AG09309 (cell line): ENCODE measurements at regions not wholly inside any gene's neighbourhood (a gene's known extent, or its start where the extent isn't known, plus 50 kb on each side); places are given as distances from the start of the nearest gene placed in this dataset.
A peak's percentile ranks its signal among the peaks of the same experiment; 100 is the strongest.

Experiments used
- DNase-seq: peaks from one replicate; pipeline ENCODE4 v3.0.0-alpha.2; 2010; ENCODE audit warnings: low read depth
- H3K4me3 ChIP-seq: 2 replicates; pipeline ENCODE4 v1.5.1; 2011; ENCODE audit warnings: mild to moderate bottlenecking, low read depth, low read length, moderate library complexity; ENCODE audit not compliant: control insufficient read depth
- TF ChIP-seq, protein P1 (sequence below): IDR thresholded peaks from 2 replicates; pipeline ENCODE4 v1.5.1; 2011; ENCODE audit warnings: mild to moderate bottlenecking, low read depth, low read length, inconsistent platforms; ENCODE audit not compliant: insufficient read depth, control insufficient read depth; ENCODE audit errors: missing control alignments

DNA sequence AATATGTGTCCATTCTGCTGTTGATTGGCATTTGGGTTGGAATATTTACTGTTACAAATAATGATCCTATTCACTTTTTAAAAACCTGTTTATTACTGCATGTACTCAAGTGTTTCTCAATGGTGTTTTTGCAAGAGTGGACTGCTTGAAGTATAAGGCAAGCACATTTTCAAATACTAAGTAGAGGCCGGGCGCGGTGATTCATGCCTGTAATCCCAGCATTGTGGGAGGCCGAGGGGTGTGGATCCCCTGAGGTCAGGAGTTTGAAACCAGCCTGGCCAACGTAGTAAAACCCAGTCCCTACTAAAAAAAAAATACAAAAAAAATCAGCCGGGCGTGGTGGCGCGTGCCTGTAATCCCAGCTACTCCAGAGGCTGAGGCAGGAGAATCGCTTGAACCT lies 276.9 kb upstream of the ADGRL4 start:
- TF ChIP-seq, protein P1, sequence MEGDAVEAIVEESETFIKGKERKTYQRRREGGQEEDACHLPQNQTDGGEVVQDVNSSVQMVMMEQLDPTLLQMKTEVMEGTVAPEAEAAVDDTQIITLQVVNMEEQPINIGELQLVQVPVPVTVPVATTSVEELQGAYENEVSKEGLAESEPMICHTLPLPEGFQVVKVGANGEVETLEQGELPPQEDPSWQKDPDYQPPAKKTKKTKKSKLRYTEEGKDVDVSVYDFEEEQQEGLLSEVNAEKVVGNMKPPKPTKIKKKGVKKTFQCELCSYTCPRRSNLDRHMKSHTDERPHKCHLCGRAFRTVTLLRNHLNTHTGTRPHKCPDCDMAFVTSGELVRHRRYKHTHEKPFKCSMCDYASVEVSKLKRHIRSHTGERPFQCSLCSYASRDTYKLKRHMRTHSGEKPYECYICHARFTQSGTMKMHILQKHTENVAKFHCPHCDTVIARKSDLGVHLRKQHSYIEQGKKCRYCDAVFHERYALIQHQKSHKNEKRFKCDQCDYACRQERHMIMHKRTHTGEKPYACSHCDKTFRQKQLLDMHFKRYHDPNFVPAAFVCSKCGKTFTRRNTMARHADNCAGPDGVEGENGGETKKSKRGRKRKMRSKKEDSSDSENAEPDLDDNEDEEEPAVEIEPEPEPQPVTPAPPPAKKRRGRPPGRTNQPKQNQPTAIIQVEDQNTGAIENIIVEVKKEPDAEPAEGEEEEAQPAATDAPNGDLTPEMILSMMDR, result no peak
- no peak for DNase-seq

GRCh38 chr1:79281442-79281841 lies 274.9 kb upstream of the ADGRL4 start:
- no peak overlapping the region for H3K4me3 ChIP-seq
- TF ChIP-seq, protein P1, result no peak
- no peak for DNase-seq

More for the DNA sequence above, 276.9 kb upstream of the ADGRL4 start:
- H3K4me3 ChIP-seq, result no peak overlapping the region

- no peak overlapping the region for H3K4me3 ChIP-seq
- TF ChIP-seq, protein P1, result no peak
- DNase-seq, result no peak
These were observed 265.2 kb upstream of the ADGRL4 start for GRCh38 chr1:79271759-79272158.

DNA sequence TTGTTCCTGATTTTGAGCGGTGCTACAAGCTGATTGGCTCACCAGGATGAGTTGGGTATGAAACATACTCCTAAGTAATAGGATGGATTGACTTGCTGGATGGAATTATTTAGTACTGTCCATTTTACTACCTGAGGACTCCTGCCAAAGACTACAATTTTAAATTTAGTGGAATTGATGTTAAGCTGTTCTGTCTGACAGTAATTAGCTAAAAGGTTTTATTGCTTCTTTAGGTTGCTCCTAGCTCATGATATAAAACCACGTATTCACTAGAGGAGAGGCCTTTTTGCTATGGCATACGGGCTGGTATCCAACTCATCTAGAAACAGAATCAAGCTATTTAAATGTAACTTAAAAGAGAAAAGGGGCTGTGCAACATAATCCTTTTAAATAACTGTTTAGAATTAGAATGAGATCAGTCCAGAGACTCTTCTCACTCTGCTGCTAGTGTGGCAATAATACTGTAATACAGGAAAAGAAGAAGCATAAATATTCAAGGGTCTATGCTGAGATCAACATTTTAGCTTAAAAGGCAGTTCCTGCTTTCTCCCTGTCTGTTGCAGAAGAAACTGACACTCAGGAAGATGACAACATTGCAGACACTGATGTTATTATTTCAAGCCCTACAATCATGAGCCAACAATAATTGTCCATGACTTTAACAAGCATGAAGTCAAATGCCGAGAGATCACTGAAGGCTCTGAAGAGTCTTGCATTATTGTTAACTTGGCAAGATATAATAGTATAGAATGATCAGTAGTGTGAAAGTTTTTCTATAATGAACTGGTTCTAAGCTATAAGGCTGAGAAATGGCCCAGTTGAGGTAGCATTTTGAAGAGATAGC lies 258.7 kb upstream of the ADGRL4 start:
- H3K4me3 ChIP-seq, result no peak overlapping the region
- TF ChIP-seq, protein P1, result no peak
- DNase-seq, result peak; percentile 32

GRCh38 chr1:79264285-79264684 lies 257.8 kb upstream of the ADGRL4 start:
- no peak overlapping the region for H3K4me3 ChIP-seq
- no peak for DNase-seq
- TF ChIP-seq, protein P1, result no peak

- DNase-seq, result no peak
- TF ChIP-seq, protein P1, result no peak
- H3K4me3 ChIP-seq, result no peak overlapping the region
These were observed 256.3 kb upstream of the ADGRL4 start for GRCh38 chr1:79262745-79263258.
